Neural progenitor cell (in vitro differentiated cells): ENCODE measurements at regions not wholly inside any gene's neighbourhood (a gene's known extent, or its start where the extent isn't known, plus 50 kb on each side); places are given as distances from the start of the nearest gene placed in this dataset.

Experiments used
- DNase-seq: peaks from one replicate; pipeline ENCODE4 v3.0.0-alpha.2; 2016; ENCODE audit warnings: low spot score
- H2AFZ ChIP-seq: fragments of 200-600 bp; sonication (generic); replicated peaks from 2 replicates; pipeline ENCODE4 v1.6.1; 2016; ENCODE audit warnings: antibody characterized with exemption
- H3F3A ChIP-seq: fragments of 200-600 bp; sonication (generic); 2 replicates; pipeline ENCODE4 v1.6.1; 2016; ENCODE audit warnings: antibody characterized with exemption, low read depth
- H3K27ac ChIP-seq: fragments of 200-600 bp; sonication (generic); 2 replicates; pipeline ENCODE4 v1.5.1; 2016; ENCODE audit warnings: mild to moderate bottlenecking
- H3K27me3 ChIP-seq: fragments of 200-600 bp; sonication (generic); 2 replicates; pipeline ENCODE4 v1.6.1; 2016; ENCODE audit warnings: mild to moderate bottlenecking, moderate library complexity
- H3K36me3 ChIP-seq: fragments of 200-600 bp; sonication (generic); 2 replicates; pipeline ENCODE4 v1.5.1; 2016
- H3K4me1 ChIP-seq: fragments of 200-600 bp; sonication (generic); 2 replicates; pipeline ENCODE4 v1.6.1; 2016; ENCODE audit warnings: mixed run types
- H3K4me2 ChIP-seq: fragments of 200-600 bp; sonication (generic); 2 replicates; pipeline ENCODE4 v1.6.1; 2016
- H3K4me3 ChIP-seq: fragments of 200-600 bp; sonication (generic); 2 replicates; pipeline ENCODE4 v1.5.1; 2016
- H3K79me2 ChIP-seq: fragments of 200-600 bp; sonication (generic); 2 replicates; pipeline ENCODE4 v1.6.1; 2016; ENCODE audit warnings: low read depth
- H3K9ac ChIP-seq: fragments of 200-600 bp; sonication (generic); 2 replicates; pipeline ENCODE4 v1.6.1; 2016
- H3K9me3 ChIP-seq: fragments of 200-600 bp; sonication (generic); 2 replicates; pipeline ENCODE4 v1.5.1; 2016; ENCODE audit warnings: low read depth
- H4K20me1 ChIP-seq: fragments of 200-600 bp; sonication (generic); 2 replicates; pipeline ENCODE4 v1.6.1; 2016; ENCODE audit warnings: low read depth
- H3K27ac Mint-ChIP-seq: 3 replicates; pipeline ENCODE4 v1.8.0; 2021; ENCODE audit warnings: mixed read lengths
- H3K27me3 Mint-ChIP-seq: 2 replicates; pipeline ENCODE4 v1.8.0; 2022; ENCODE audit warnings: low read depth, mild to moderate bottlenecking, inconsistent platforms, moderate library complexity, mixed read lengths; ENCODE audit not compliant: insufficient read depth
- H3K36me3 Mint-ChIP-seq: 3 replicates; pipeline ENCODE4 v1.8.0; 2021; ENCODE audit warnings: mixed read lengths
- H3K4me1 Mint-ChIP-seq: 3 replicates; pipeline ENCODE4 v1.8.0; 2021; ENCODE audit warnings: mixed read lengths
- H3K4me3 Mint-ChIP-seq: 3 replicates; pipeline ENCODE4 v1.8.0; 2021; ENCODE audit warnings: mild to moderate bottlenecking, moderate library complexity, mixed read lengths
- H3K9me3 Mint-ChIP-seq: 3 replicates; pipeline ENCODE4 v1.8.0; 2020; ENCODE audit warnings: mixed read lengths
- CTCF ChIP-seq: fragments of 200-600 bp; sonication (generic); IDR thresholded peaks from 2 replicates; pipeline ENCODE4 v1.5.1; 2017; ENCODE audit warnings: antibody characterized with exemption, mild to moderate bottlenecking
- EZH2 ChIP-seq: fragments of 200-600 bp; sonication (generic); IDR thresholded peaks from 2 replicates; pipeline ENCODE4 v1.6.1; 2017; ENCODE audit warnings: antibody characterized with exemption, mild to moderate bottlenecking, moderate library complexity
- EZH2phosphoT487 ChIP-seq: fragments of 200-600 bp; sonication (generic); IDR thresholded peaks from 2 replicates; pipeline ENCODE4 v1.6.1; 2017; ENCODE audit warnings: antibody characterized with exemption

GRCh38 chr17:70615831-70616230, 446.5 kb downstream of the KCNJ2 start:
- Histone ChIP-seq H3K4me1 (no peaks in the 10 kb centered on the region), H3K27me3 (no peaks in the 10 kb centered on the region), H2AFZ (no peak overlapping the region), H3K9me3 (no peaks in the 10 kb centered on the region), H3K4me3 (no peak overlapping the region), H3F3A (no peaks in the 10 kb centered on the region), H3K9ac (no peak overlapping the region), H4K20me1 (no peaks in the 10 kb centered on the region), H3K4me2 (no peak overlapping the region), H3K79me2 (no peaks in the 10 kb centered on the region), H3K36me3 (no peaks in the 10 kb centered on the region), H3K27ac (no peak overlapping the region)
- TF ChIP-seq EZH2phosphoT487, result no peak
- no peak for TF ChIP-seq EZH2
- no peak for TF ChIP-seq CTCF
- Mint-ChIP-seq H3K9me3 (no peaks in the 10 kb centered on the region), H3K27ac (no peak overlapping the region), H3K4me3 (no peak overlapping the region), H3K4me1 (peaks cover under 1% of the 10 kb centered on the region), H3K36me3 (no peaks in the 10 kb centered on the region), H3K27me3 (peaks cover 2% of the 10 kb centered on the region)
- no peak for DNase-seq

- Histone ChIP-seq H3K4me2 (no peak overlapping the region), H3K9me3 (no peaks in the 10 kb centered on the region), H2AFZ (no peak overlapping the region), H3K36me3 (no peaks in the 10 kb centered on the region), H4K20me1 (no peaks in the 10 kb centered on the region), H3K27ac (no peak overlapping the region), H3K27me3 (no peaks in the 10 kb centered on the region), H3K9ac (no peak overlapping the region), H3K4me3 (no peak overlapping the region), H3K4me1 (no peaks in the 10 kb centered on the region), H3K79me2 (no peaks in the 10 kb centered on the region), H3F3A (no peaks in the 10 kb centered on the region)
- Mint-ChIP-seq H3K9me3 (no peaks in the 10 kb centered on the region), H3K4me1 (peaks cover 15% of the 10 kb centered on the region), H3K27me3 (peaks cover 6% of the 10 kb centered on the region), H3K36me3 (no peaks in the 10 kb centered on the region), H3K27ac (no peak overlapping the region), H3K4me3 (no peak overlapping the region)
- no peak for TF ChIP-seq CTCF
- TF ChIP-seq EZH2phosphoT487, result no peak
- TF ChIP-seq EZH2, result no peak
- DNase-seq, result no peak
Observed at GRCh38 chr17:70618641-70619040, 449.3 kb downstream of the KCNJ2 start.

GRCh38 chr17:70621566-70621965, 452.2 kb downstream of the KCNJ2 start:
- Mint-ChIP-seq H3K27me3 (peaks cover 6% of the 10 kb centered on the region), H3K36me3 (no peaks in the 10 kb centered on the region), H3K9me3 (no peaks in the 10 kb centered on the region), H3K4me1 (peaks cover 15% of the 10 kb centered on the region), H3K27ac (peak overlapping the region; percentile 47), H3K4me3 (no peak overlapping the region)
- Histone ChIP-seq H3K9ac (no peak overlapping the region), H3K27ac (no peak overlapping the region), H3K27me3 (no peaks in the 10 kb centered on the region), H3F3A (no peaks in the 10 kb centered on the region), H3K4me2 (no peak overlapping the region), H3K4me1 (no peaks in the 10 kb centered on the region), H3K36me3 (no peaks in the 10 kb centered on the region), H3K79me2 (no peaks in the 10 kb centered on the region), H2AFZ (no peak overlapping the region), H4K20me1 (no peaks in the 10 kb centered on the region), H3K4me3 (no peak overlapping the region), H3K9me3 (no peaks in the 10 kb centered on the region)
- peak; percentile 2 for DNase-seq
- TF ChIP-seq EZH2 (no peak), CTCF (no peak), EZH2phosphoT487 (no peak)
